DND-41 (cell line): ENCODE measurements at regions not wholly inside any gene's neighbourhood (a gene's known extent, or its start where the extent isn't known, plus 50 kb on each side); places are given as distances from the start of the nearest gene placed in this dataset.

ENCODE experiments used
- EZH2 ChIP-seq: IDR thresholded peaks from 3 replicates; pipeline ENCODE4 v1.6.1; 2012; ENCODE audit warnings: borderline replicate concordance, low read depth, mild to moderate bottlenecking, moderate library complexity, low read length, inconsistent platforms; ENCODE audit not compliant: severe bottlenecking
- TF ChIP-seq, protein P1 (sequence below): IDR thresholded peaks from 2 replicates; pipeline ENCODE4 v1.5.1; 2012; ENCODE audit warnings: borderline replicate concordance, low read length, moderate library complexity, mild to moderate bottlenecking; ENCODE audit not compliant: poor library complexity, severe bottlenecking; ENCODE audit errors: extremely low read depth

DNA sequence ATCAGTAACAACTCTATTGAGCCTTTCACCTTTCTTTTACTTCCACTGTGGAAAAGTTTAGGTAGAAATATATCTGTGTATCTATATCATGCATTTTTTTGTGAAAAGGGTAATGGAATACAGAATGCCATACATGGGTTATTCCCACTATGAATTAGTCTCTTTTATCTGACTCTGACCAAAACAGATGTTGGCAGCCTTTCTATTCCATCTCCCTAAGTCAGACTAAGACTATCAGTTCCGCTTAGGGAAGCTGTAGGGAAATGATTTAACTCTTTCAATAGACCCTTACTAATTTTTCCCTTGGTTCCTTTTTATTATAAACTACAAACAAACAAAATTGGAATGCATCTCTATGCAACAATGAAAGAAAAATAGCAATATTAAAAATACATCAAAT is 92.3 kb upstream of the LEF1 start:
- TF ChIP-seq, protein P1, sequence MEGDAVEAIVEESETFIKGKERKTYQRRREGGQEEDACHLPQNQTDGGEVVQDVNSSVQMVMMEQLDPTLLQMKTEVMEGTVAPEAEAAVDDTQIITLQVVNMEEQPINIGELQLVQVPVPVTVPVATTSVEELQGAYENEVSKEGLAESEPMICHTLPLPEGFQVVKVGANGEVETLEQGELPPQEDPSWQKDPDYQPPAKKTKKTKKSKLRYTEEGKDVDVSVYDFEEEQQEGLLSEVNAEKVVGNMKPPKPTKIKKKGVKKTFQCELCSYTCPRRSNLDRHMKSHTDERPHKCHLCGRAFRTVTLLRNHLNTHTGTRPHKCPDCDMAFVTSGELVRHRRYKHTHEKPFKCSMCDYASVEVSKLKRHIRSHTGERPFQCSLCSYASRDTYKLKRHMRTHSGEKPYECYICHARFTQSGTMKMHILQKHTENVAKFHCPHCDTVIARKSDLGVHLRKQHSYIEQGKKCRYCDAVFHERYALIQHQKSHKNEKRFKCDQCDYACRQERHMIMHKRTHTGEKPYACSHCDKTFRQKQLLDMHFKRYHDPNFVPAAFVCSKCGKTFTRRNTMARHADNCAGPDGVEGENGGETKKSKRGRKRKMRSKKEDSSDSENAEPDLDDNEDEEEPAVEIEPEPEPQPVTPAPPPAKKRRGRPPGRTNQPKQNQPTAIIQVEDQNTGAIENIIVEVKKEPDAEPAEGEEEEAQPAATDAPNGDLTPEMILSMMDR: no peak
- no peak for TF ChIP-seq EZH2
